BJ (cell line): ENCODE measurements at regions not wholly inside any gene's neighbourhood (a gene's known extent, or its start where the extent isn't known, plus 50 kb on each side); places are given as distances from the start of the nearest gene placed in this dataset.

Source experiments
- CTCF ChIA-PET: fragments of 350-600 bp; formaldehyde crosslinking; extraction: SDS; loops from one replicate; lab custom pipeline; 2021; ENCODE audit warnings: antibody characterized with exemption, inconsistent platforms; lab: Yijun Ruan, JAX
- POLR2A ChIA-PET: fragments of 300-600 bp; sonication (Branson Sonifier 250); formaldehyde crosslinking; extraction: SDS; loops from one replicate; lab custom pipeline; 2021; ENCODE audit warnings: antibody characterized with exemption; lab: Charles Lee
- DNase-seq: peaks from one replicate; pipeline ENCODE4 v3.0.0-alpha.2; 2011; ENCODE audit warnings: low read depth
- H3K27me3 ChIP-seq: 2 replicates; pipeline ENCODE4 v1.6.0; 2011; ENCODE audit warnings: low read length; ENCODE audit not compliant: control insufficient read depth, insufficient read depth
- H3K36me3 ChIP-seq: 2 replicates; pipeline ENCODE4 v1.5.1; 2011; ENCODE audit warnings: low read length; ENCODE audit not compliant: control insufficient read depth, insufficient read depth
- H3K4me3 ChIP-seq: 2 replicates; pipeline ENCODE4 v1.5.1; 2011; ENCODE audit warnings: low read depth, mild to moderate bottlenecking, control low read depth, low read length
- TF ChIP-seq, protein P1 (sequence below): IDR thresholded peaks from 2 replicates; pipeline ENCODE4 v1.5.1; 2011; ENCODE audit warnings: low read depth, mild to moderate bottlenecking, control low read depth, inconsistent platforms, low read length, moderate library complexity; ENCODE audit not compliant: insufficient read depth

DNA sequence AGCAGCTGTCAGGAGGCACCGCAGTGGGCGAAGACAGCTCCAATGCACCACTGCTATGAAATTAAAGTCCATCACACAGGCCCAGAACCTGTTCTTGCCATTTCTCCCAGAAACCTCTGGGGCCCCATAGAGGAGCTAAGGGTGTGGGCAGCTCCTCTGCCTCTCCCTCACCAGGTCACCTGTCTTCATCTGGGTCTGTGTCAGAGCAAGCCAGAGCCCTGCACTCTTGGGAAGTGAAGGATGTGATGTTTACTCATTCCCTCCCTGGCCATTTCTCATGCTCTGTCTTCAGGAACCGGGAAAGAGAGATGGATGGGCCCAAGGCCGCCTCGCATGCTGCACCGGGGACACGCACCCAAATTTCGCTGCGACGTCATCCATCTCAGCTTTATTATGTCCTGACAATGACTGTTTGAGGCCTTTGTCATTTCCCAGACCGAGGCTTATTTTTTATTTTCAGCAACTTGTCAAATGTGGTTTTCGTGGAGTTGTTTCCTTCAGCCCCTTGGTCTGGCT is 216.1 kb downstream of the NPHP4 start:
- TF ChIP-seq, protein P1, sequence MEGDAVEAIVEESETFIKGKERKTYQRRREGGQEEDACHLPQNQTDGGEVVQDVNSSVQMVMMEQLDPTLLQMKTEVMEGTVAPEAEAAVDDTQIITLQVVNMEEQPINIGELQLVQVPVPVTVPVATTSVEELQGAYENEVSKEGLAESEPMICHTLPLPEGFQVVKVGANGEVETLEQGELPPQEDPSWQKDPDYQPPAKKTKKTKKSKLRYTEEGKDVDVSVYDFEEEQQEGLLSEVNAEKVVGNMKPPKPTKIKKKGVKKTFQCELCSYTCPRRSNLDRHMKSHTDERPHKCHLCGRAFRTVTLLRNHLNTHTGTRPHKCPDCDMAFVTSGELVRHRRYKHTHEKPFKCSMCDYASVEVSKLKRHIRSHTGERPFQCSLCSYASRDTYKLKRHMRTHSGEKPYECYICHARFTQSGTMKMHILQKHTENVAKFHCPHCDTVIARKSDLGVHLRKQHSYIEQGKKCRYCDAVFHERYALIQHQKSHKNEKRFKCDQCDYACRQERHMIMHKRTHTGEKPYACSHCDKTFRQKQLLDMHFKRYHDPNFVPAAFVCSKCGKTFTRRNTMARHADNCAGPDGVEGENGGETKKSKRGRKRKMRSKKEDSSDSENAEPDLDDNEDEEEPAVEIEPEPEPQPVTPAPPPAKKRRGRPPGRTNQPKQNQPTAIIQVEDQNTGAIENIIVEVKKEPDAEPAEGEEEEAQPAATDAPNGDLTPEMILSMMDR: no peak
- Histone ChIP-seq H3K27me3 (no peaks in the 10 kb centered on the region), H3K36me3 (no peaks in the 10 kb centered on the region), H3K4me3 (no peak overlapping the region)
- CTCF ChIA-PET: no interaction called here
- POLR2A ChIA-PET: no interaction called here
- no peak for DNase-seq

DNA sequence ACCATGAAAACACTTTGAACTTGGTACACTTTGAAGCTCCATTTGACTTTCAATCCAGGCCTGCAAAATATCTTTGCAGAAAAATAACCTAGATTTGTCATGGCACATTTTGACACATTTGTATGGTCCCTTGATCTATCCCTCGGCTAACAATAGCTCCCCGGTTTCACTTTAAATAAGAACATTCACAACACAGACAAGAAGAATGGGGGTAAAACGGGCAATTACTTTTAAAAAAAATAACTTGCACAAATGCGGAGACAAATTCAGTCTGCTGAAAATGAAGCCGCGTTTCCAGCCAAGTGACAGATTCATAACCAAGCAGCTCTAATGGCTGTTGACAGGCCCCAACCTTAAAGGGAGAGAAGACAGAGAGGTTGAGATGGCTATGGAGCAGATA is 218.2 kb downstream of the NPHP4 start:
- TF ChIP-seq, protein P1: no peak
- ChIA-PET POLR2A (no interaction called here), CTCF (no interaction called here)
- DNase-seq: no peak
- no peaks in the 10 kb centered on the region for H3K36me3 ChIP-seq
- H3K27me3 ChIP-seq: no peaks in the 10 kb centered on the region
- no peak overlapping the region for H3K4me3 ChIP-seq

DNA sequence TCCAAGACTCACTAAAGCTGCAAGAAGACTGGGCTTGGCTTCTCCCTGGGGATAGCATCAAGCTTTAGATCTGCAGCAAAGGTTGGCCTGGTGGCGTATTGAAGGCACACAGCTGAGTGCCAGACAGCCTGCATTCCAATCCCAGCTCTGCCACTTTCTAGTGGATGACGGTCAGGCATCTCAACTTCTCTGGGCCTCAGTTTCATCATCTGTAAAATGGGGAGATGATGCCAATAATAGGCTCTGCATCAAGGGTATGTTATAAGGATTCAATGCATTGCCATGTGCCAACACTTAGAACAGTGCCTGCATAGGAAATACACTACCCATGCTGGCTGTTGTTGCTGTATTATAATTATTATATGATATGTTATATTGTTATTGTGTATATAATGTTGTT is 220.4 kb downstream of the NPHP4 start:
- ChIA-PET CTCF (no interaction called here), POLR2A (no interaction called here)

DNA sequence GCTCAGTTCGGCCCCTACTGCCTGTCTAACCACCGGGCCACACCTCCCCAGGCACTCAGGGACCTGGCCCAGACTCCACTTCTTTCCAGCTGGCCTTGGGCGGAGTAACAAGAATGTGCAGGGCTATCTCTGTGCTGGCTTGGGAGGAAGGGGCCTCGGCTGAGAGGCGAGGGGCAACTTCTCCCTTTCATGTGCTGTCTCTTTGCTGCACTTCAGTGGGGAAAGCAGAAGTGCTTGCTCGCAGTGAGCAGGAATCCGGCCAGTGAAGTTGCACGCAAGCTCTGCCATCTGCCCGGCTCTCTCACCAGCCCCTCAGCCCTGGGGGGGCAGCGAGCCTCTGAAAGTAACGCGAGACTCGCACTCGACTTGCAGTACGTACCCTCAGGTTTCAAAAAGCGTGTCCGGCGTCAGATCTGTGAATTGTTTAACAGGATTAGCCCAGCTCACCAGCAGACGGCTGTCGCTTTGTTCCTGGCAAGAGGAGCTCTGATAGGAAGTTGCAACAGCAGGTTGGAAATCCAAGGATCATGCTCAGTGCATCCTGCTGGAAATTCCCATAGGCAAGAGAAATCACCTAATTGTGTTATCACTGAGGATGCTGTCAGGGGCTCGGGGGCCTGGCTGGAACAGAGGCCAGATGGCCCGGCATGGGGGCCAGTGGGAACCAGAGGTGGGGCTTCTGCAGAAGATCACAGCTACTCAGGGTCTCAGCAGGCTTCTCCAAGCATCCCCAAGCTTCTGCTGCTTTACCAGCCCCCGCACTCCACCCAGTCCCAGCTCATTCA is 221.1 kb downstream of the NPHP4 start:
- ChIA-PET POLR2A (no interaction called here), CTCF (no interaction called here)
- no peaks in the 10 kb centered on the region for H3K36me3 ChIP-seq
- TF ChIP-seq, protein P1: no peak
- H3K4me3 ChIP-seq: no peak overlapping the region
- no peaks in the 10 kb centered on the region for H3K27me3 ChIP-seq
- DNase-seq: no peak

More for the DNA sequence above, 220.4 kb downstream of the NPHP4 start:
- no peak for DNase-seq
- Histone ChIP-seq H3K36me3 (no peaks in the 10 kb centered on the region), H3K27me3 (no peaks in the 10 kb centered on the region), H3K4me3 (no peak overlapping the region)
- TF ChIP-seq, protein P1: no peak

DNA sequence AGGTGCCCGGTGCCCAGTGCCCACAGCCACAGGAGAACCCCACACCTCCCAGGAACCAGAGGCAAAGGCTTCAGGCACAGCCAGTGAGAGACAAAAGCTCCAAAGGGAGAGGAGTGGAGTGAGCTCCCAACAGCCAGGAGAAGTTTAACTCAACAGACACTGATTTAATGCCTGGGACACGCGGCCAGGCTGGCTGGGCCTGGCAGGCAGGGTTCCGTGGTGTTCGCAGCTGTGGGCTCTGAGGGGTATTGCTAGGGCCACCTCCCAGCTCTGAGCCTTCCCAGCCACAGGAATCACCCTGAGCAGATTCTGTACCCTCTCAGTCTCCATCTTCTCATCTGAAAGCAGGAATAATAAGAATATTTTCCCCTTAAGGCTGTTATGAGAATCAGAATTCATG is 222.5 kb downstream of the NPHP4 start:
- no peak overlapping the region for H3K4me3 ChIP-seq
- POLR2A ChIA-PET: no interaction called here
- CTCF ChIA-PET: no interaction called here

More for the DNA sequence above, 222.5 kb downstream of the NPHP4 start:
- TF ChIP-seq, protein P1: no peak
- DNase-seq: no peak
- no peaks in the 10 kb centered on the region for H3K36me3 ChIP-seq
- no peaks in the 10 kb centered on the region for H3K27me3 ChIP-seq
